ENCODE measurements at regions not wholly inside any gene's neighbourhood (a gene's known extent, or its start where the extent isn't known, plus 50 kb on each side); places are given as distances from the start of the nearest gene placed in this dataset.

GRCh38 chr4:85318415-85318814 is 156.5 kb upstream of the ARHGAP24 start:
- no peak for DNase-seq (ENCODE audit: low spot score)
- no peaks in the 10 kb centered on the region for H3K27me3 ChIP-seq (ENCODE audit: control insufficient read depth in 3 of 3, insufficient read depth in 3 of 3, low read depth in 1 of 3, low read length in 3 of 3)
- no peak overlapping the region for H3K4me3 ChIP-seq (ENCODE audit: low read length in 2 of 2)
- H3K27ac ChIP-seq (replicated peaks; ENCODE audit: low read length) = no peak overlapping the region
- no peaks in the 10 kb centered on the region for H3K79me1 ChIP-seq (ENCODE audit: low read depth, low read length)
- no peak overlapping the region for H2BK120ac ChIP-seq (ENCODE audit: low read depth, low read length)
- H4K8ac ChIP-seq (ENCODE audit: low read depth, low read length) = no peak overlapping the region
- peaks cover 4 to 11% of the 10 kb centered on the region in 2 donors for H3K9me3 ChIP-seq (replicated peaks in 1 of 2; ENCODE audit: control insufficient read depth in 2 of 2, insufficient read depth in 1 of 2, low read depth in 1 of 2, low read length in 2 of 2)
- H3K36me3 ChIP-seq (replicated peaks in 1 of 2; ENCODE audit: control insufficient read depth in 2 of 2, insufficient read depth in 2 of 2, low read length in 2 of 2) = no peaks in the 10 kb centered on the region
- no peak overlapping the region for H3K4ac ChIP-seq (ENCODE audit: low read length)
- no peak overlapping the region for H2BK15ac ChIP-seq (ENCODE audit: low read length)
- no peak overlapping the region for H2BK5ac ChIP-seq (ENCODE audit: low read length)
- no peak overlapping the region for H3K14ac ChIP-seq (ENCODE audit: low read length)
- no peak overlapping the region for H2AK5ac ChIP-seq (ENCODE audit: low read depth, low read length)
- no peak overlapping the region for H3K23ac ChIP-seq (ENCODE audit: low read depth, low read length, poor library complexity)
- H3K9ac ChIP-seq (ENCODE audit: low read depth, low read length, poor library complexity) = no peak overlapping the region
- no peak overlapping the region for H4K91ac ChIP-seq (ENCODE audit: low read depth, low read length, poor library complexity)
- H3K4me2 ChIP-seq (ENCODE audit: insufficient read depth, low read length, poor library complexity, severe bottlenecking) = no peak overlapping the region
- no peak overlapping the region for H2AFZ ChIP-seq (ENCODE audit: low read length)
- no peaks in the 10 kb centered on the region for H3K4me1 ChIP-seq (ENCODE audit: control insufficient read depth in 2 of 2, insufficient read depth in 1 of 2, low read depth in 1 of 2, low read length in 2 of 2)
- no peak overlapping the region for H2BK12ac ChIP-seq (ENCODE audit: low read length)
- no peak overlapping the region for H3K18ac ChIP-seq (ENCODE audit: low read length)

GRCh38 chr4:85358831-85359230 is 116.1 kb upstream of the ARHGAP24 start:
- Histone ChIP-seq H3K4ac (ENCODE audit: low read length) (no peak overlapping the region), H2BK15ac (ENCODE audit: low read length) (no peak overlapping the region), H3K23ac (ENCODE audit: low read depth, low read length, poor library complexity) (no peak overlapping the region), H3K4me2 (ENCODE audit: insufficient read depth, low read length, poor library complexity, severe bottlenecking) (no peak overlapping the region), H3K36me3 (replicated peaks in 1 of 2; ENCODE audit: control insufficient read depth in 2 of 2, insufficient read depth in 2 of 2, low read length in 2 of 2) (no peaks in the 10 kb centered on the region), H3K79me1 (ENCODE audit: low read depth, low read length) (no peaks in the 10 kb centered on the region), H3K18ac (ENCODE audit: low read length) (no peak overlapping the region), H2AFZ (ENCODE audit: low read length) (no peak overlapping the region), H3K4me3 (ENCODE audit: low read length in 2 of 2) (no peak overlapping the region), H3K14ac (ENCODE audit: low read length) (no peak overlapping the region), H4K8ac (ENCODE audit: low read depth, low read length) (no peak overlapping the region), H3K27ac (replicated peaks; ENCODE audit: low read length) (no peak overlapping the region), H3K27me3 (ENCODE audit: control insufficient read depth in 3 of 3, insufficient read depth in 3 of 3, low read depth in 1 of 3, low read length in 3 of 3) (no peaks in the 10 kb centered on the region), H2BK120ac (ENCODE audit: low read depth, low read length) (no peak overlapping the region), H3K4me1 (ENCODE audit: control insufficient read depth in 2 of 2, insufficient read depth in 1 of 2, low read depth in 1 of 2, low read length in 2 of 2) (no peaks in the 10 kb centered on the region), H4K91ac (ENCODE audit: low read depth, low read length, poor library complexity) (no peak overlapping the region), H3K9me3 (replicated peaks in 1 of 2; ENCODE audit: control insufficient read depth in 2 of 2, insufficient read depth in 1 of 2, low read depth in 1 of 2, low read length in 2 of 2) (no peaks in the 10 kb centered on the region), H3K9ac (ENCODE audit: low read depth, low read length, poor library complexity) (no peak overlapping the region), H2AK5ac (ENCODE audit: low read depth, low read length) (no peak overlapping the region), H2BK5ac (ENCODE audit: low read length) (no peak overlapping the region), H2BK12ac (ENCODE audit: low read length) (no peak overlapping the region)
- no peak for DNase-seq (ENCODE audit: low spot score)

- H2AK5ac ChIP-seq (ENCODE audit: low read depth, low read length) = no peak overlapping the region
- H2BK12ac ChIP-seq (ENCODE audit: low read length) = no peak overlapping the region
- no peaks in the 10 kb centered on the region for H3K9me3 ChIP-seq (replicated peaks in 1 of 2; ENCODE audit: control insufficient read depth in 2 of 2, insufficient read depth in 1 of 2, low read depth in 1 of 2, low read length in 2 of 2)
- no peak overlapping the region for H3K18ac ChIP-seq (ENCODE audit: low read length)
- no peak for DNase-seq (ENCODE audit: low spot score)
- no peak overlapping the region for H2BK120ac ChIP-seq (ENCODE audit: low read depth, low read length)
- no peaks in the 10 kb centered on the region for H3K4me1 ChIP-seq (ENCODE audit: control insufficient read depth in 2 of 2, insufficient read depth in 1 of 2, low read depth in 1 of 2, low read length in 2 of 2)
- no peak overlapping the region for H3K4me2 ChIP-seq (ENCODE audit: insufficient read depth, low read length, poor library complexity, severe bottlenecking)
- no peak overlapping the region for H3K4ac ChIP-seq (ENCODE audit: low read length)
- H3K23ac ChIP-seq (ENCODE audit: low read depth, low read length, poor library complexity) = no peak overlapping the region
- no peaks in the 10 kb centered on the region for H3K79me1 ChIP-seq (ENCODE audit: low read depth, low read length)
- no peak overlapping the region for H2BK5ac ChIP-seq (ENCODE audit: low read length)
- H3K36me3 ChIP-seq (replicated peaks in 1 of 2; ENCODE audit: control insufficient read depth in 2 of 2, insufficient read depth in 2 of 2, low read length in 2 of 2) = no peaks in the 10 kb centered on the region
- no peak overlapping the region for H2BK15ac ChIP-seq (ENCODE audit: low read length)
- no peaks in the 10 kb centered on the region for H3K27me3 ChIP-seq (ENCODE audit: control insufficient read depth in 3 of 3, insufficient read depth in 3 of 3, low read depth in 1 of 3, low read length in 3 of 3)
- no peak overlapping the region for H3K4me3 ChIP-seq (ENCODE audit: low read length in 2 of 2)
- H4K91ac ChIP-seq (ENCODE audit: low read depth, low read length, poor library complexity) = no peak overlapping the region
- no peak overlapping the region for H3K27ac ChIP-seq (replicated peaks; ENCODE audit: low read length)
- H2AFZ ChIP-seq (ENCODE audit: low read length) = no peak overlapping the region
- no CpG with 5 or more reads among the region's 2 CpGs for WGBS, 2 donors (ENCODE audit: extremely low coverage in 2 of 2, insufficient read length in 2 of 2, insufficient replicate concordance in 1 of 2)
- no peak overlapping the region for H3K9ac ChIP-seq (ENCODE audit: low read depth, low read length, poor library complexity)
- H3K14ac ChIP-seq (ENCODE audit: low read length) = no peak overlapping the region
- no peak overlapping the region for H4K8ac ChIP-seq (ENCODE audit: low read depth, low read length)
These were observed 112.4 kb upstream of the ARHGAP24 start for GRCh38 chr4:85362550-85362949.

- Histone ChIP-seq H3K4me2 (ENCODE audit: insufficient read depth, low read length, poor library complexity, severe bottlenecking) (no peak overlapping the region), H3K18ac (ENCODE audit: low read length) (no peak overlapping the region), H2BK120ac (ENCODE audit: low read depth, low read length) (no peak overlapping the region), H3K14ac (ENCODE audit: low read length) (no peak overlapping the region), H4K91ac (ENCODE audit: low read depth, low read length, poor library complexity) (no peak overlapping the region), H3K79me1 (ENCODE audit: low read depth, low read length) (no peaks in the 10 kb centered on the region), H3K36me3 (replicated peaks in 1 of 2; ENCODE audit: control insufficient read depth in 2 of 2, insufficient read depth in 2 of 2, low read length in 2 of 2) (no peaks in the 10 kb centered on the region), H2AK5ac (ENCODE audit: low read depth, low read length) (no peak overlapping the region), H2BK5ac (ENCODE audit: low read length) (no peak overlapping the region), H3K4me1 (ENCODE audit: control insufficient read depth in 2 of 2, insufficient read depth in 1 of 2, low read depth in 1 of 2, low read length in 2 of 2) (peaks cover 0 to 3% of the 10 kb centered on the region in 2 donors), H2AFZ (ENCODE audit: low read length) (peak overlapping the region; percentile 8), H3K27me3 (ENCODE audit: control insufficient read depth in 3 of 3, insufficient read depth in 3 of 3, low read depth in 1 of 3, low read length in 3 of 3) (no peaks in the 10 kb centered on the region), H3K9me3 (replicated peaks in 1 of 2; ENCODE audit: control insufficient read depth in 2 of 2, insufficient read depth in 1 of 2, low read depth in 1 of 2, low read length in 2 of 2) (no peaks in the 10 kb centered on the region), H3K4me3 (ENCODE audit: low read length in 2 of 2) (no peak overlapping the region), H2BK12ac (ENCODE audit: low read length) (no peak overlapping the region), H3K9ac (ENCODE audit: low read depth, low read length, poor library complexity) (no peak overlapping the region), H2BK15ac (ENCODE audit: low read length) (no peak overlapping the region), H3K27ac (replicated peaks; ENCODE audit: low read length) (no peak overlapping the region), H3K4ac (ENCODE audit: low read length) (no peak overlapping the region), H4K8ac (ENCODE audit: low read depth, low read length) (no peak overlapping the region), H3K23ac (ENCODE audit: low read depth, low read length, poor library complexity) (no peak overlapping the region)
- no peak for DNase-seq (ENCODE audit: low spot score)
- no CpG with 5 or more reads among the region's 2 CpGs for WGBS, 2 donors (ENCODE audit: extremely low coverage in 2 of 2, insufficient read length in 2 of 2, insufficient replicate concordance in 1 of 2)
These were observed 107.1 kb upstream of the ARHGAP24 start for GRCh38 chr4:85367815-85368214.
